Spleen (tissue), 7 donors: ENCODE measurements at regions not wholly inside any gene's neighbourhood (a gene's known extent, or its start where the extent isn't known, plus 50 kb on each side); places are given as distances from the start of the nearest gene placed in this dataset.

Experiments
- CTCF ChIP-seq, 11 experiments: fragments of 200-600 bp in 7 of 11; fragments of 450-650 bp in 4 of 11; sonication (generic) in 4 of 11; IDR thresholded peaks in 8 of 11; conservative IDR thresholded peaks in 3 of 11; 1 replicate in 7 of 11; 2 replicates in 4 of 11; pipeline versions ENCODE4 v1.4.0 to v1.8.0; 2016 to 2021; ENCODE audit warnings: antibody characterized with exemption in 11 of 11, inconsistent platforms in 4 of 11, mild to moderate bottlenecking in 1 of 11
- POLR2A ChIP-seq, 3 donors: fragments of 450-650 bp; IDR thresholded peaks; one replicate each; pipeline ENCODE4 v1.5.1; 2017; ENCODE audit warnings: antibody characterized with exemption in 3 of 3, mild to moderate bottlenecking in 1 of 3
- donor health status: DM: no; HTN: no; CAD: no; lungs with moderate emphysema.
- donor health status: DM: no; HTN: no; CAD: no.
- donor health status: DM: no; HTN: no; CAD: no.

GRCh38 chr2:128834207-128834879, 515.7 kb upstream of the HS6ST1 start:
- TF ChIP-seq CTCF (IDR thresholded peaks at IDR 0.05 in 8 of 11, conservative IDR thresholded peaks at IDR 0.05 in 3 of 11) (no peak), POLR2A (IDR thresholded peaks at IDR 0.05) (no peak)
